ENCODE measurements at regions not wholly inside any gene's neighbourhood (a gene's known extent, or its start where the extent isn't known, plus 50 kb on each side); places are given as distances from the start of the nearest gene placed in this dataset.
"Not testable (repeated sequence)": the region's sequence is repeated elsewhere in the genome, so short reads cannot be mapped to it uniquely, and the experiment has no call there.

- DNase-seq: no peak
Measured at GRCh38 chr1:80565406-80565805, 1235.3 kb upstream of the ADGRL2 start.

DNA sequence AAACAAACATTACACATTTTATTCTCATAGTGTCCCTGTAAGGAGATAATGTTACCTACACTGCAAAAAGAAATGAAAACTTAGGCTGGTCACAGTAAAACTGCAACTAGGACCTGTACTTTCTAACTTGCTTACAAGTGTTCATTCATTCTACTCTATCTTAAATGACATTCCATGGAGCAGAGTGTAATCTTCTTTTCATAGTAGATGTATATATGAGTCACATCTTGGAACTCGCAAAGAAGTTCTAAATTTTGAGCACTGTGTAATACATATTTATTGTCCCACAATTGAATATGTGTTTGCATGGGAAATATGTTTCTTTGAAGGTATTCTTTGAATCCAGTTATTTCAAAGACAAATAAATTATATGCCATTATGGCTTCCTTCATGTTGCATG lies 1258.5 kb upstream of the ADGRL2 start:
- no peak for DNase-seq

DNA sequence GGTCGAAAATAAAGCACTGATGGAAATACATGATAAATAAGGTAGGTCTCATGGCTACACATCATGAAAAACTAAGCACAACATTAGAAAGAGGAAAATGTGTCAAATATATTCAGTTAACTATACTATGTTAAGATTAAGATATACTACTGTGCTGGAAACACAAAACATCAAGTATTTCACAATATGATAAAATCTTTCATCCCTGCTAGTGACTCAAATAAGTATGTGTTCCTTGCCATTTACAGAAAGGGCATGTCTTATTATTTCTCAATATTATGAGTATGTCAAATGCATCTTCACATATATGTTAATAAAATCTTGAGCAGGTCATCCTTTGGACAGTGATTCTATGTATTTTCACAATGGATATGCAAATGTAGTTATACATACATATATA lies 1260.1 kb upstream of the ADGRL2 start:
- no peak for DNase-seq

- no peak for DNase-seq
Measured at GRCh38 chr1:80540149-80540548, 1260.6 kb upstream of the ADGRL2 start.

DNA sequence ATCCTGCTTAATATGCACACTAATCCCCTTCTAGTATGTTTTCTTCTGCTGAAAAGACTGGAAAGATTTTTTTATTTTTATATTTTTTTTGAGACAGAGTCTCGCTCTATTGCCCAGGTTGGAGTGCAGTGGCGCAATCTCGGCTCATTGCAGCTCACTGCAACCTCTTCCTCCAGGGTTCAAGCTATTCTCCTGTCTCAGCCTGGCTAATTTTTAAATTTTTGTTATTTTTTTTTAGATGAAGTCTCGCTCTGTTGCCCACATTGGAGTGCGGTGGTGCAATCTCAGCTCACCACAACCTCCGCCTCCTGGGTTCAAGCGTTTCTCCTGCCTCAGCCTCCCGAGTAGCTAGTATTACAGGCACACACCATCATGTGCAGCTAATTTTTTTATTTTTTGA lies 1261.4 kb upstream of the ADGRL2 start:
- DNase-seq: not testable (repeated sequence)

- no peak for DNase-seq
Measured at GRCh38 chr1:80536461-80536860, 1264.3 kb upstream of the ADGRL2 start.

GRCh38 chr1:80535466-80535865 lies 1265.3 kb upstream of the ADGRL2 start:
- no peak for DNase-seq

DNA sequence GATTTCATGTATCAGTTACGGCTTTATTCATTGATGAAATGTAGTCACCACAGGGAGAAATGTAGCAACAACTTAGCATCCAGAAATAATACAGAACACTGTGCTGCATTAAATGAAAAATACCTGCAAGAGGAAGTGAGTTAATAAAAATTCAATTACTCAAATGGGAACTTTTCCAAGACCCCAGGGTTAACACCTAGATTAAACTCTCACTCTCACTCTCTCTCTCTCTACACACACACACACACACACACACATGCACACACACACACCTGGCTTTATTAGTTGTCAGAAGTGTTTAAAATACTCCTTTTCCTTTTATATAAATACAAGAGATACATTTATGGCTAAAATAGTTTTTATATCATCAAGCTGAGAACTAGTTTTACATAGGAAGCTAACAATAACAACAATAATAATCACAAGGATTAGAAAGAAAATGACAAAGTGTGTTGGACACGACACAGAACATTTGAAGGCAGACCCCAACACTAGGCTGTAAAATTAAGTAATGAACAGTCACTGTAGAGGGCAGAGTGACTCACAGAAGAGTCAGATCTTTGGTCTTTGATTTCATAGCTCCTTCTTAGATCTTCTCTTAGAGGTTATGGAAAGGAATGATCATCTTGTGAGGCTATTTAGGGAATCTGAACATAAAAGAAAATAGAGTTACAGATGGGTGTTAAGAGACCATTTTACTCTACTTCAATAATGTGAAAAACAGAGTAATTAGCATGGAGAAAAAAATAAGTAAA lies 1266.0 kb upstream of the ADGRL2 start:
- DNase-seq: no peak

DNA sequence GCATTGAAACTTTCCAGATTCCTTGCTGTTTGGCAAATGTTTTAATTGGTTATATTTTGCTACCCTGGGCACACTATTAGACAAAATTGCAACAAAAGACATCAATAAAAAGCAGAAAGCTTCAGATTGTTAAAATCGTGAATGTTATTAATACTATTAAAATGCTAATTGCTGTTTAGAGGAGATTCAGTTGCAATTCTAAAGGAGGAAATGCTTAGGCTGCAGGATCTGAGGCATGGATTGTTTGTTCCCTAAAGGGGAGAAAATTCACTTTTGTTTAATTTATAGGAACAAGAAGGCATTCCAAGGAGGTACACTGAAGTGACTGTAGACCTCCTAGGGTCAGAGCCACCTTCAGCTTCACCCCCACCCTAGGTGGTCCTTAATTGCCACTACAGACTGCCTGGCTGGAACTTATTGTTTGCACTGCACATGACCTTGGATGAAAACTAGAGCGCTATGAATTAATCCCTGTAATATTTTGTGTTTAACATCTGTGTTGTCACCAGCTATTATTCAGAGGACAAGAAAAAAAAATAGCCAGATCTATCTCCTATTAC lies 1266.9 kb upstream of the ADGRL2 start:
- DNase-seq: no peak

DNA sequence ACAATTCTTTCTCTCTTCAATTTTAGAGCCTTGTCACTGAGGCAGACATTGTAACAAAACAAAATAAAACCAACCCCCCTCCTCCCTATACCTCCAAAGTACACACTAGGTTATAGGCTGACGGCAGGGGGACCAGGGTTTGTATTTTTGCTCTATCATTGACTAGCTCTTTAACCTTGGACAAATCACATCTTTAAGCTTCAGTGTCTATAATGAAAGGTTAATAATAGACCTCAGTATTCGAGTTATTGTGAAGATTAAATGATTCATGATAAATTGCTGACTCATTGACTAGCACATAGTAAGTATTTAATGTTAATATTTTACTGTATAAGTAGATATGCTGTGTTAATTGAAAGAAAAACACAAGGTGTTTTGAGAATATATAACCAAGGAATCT lies 1267.6 kb upstream of the ADGRL2 start:
- no peak for DNase-seq

GRCh38 chr1:80531182-80531581 lies 1269.6 kb upstream of the ADGRL2 start:
- no peak for DNase-seq

- DNase-seq: no peak
Measured at GRCh38 chr1:80529546-80529945, 1271.2 kb upstream of the ADGRL2 start.

GRCh38 chr1:80523861-80524260 lies 1276.9 kb upstream of the ADGRL2 start:
- no peak for DNase-seq

DNA sequence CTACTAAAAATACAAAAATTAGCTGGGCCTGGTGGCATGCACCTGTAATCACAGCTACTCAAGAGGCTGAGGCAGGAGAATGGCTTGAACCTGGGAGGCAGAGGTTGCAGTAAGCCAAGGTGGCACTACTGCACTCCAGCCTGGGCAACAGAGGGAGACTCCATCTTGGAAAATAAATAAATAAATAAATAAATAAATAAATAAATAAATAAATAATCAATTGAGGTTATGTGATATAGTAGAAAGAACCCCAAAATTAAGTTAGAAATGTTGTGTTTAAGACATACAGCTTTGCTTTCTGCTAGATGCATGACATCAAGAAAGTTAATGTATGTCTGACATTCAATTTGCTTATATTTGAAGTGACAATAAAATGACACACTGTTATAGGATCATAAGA lies 1277.7 kb upstream of the ADGRL2 start:
- not testable (repeated sequence) for DNase-seq

DNA sequence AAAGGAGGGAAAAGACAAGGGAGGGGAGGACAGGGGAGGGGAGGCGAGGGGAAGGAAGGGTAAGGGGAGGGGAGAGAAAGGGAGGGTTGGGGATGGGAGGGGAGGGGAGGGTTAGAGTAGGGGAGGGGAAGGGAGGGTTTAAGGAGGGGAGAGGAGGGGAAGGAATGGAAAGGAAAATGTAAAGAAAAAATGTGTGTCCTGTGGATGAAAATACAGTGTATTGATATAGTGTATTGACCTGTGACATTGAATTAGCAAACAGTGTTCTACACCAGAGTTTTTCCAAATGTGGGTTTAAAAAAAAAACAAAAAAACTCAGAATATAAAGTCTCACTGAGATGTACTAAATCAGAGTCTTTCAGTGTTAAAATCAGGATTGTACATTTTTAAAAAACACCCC lies 1279.8 kb upstream of the ADGRL2 start:
- DNase-seq: no peak

- no peak for DNase-seq
Measured at GRCh38 chr1:80517062-80517461, 1283.7 kb upstream of the ADGRL2 start.

DNA sequence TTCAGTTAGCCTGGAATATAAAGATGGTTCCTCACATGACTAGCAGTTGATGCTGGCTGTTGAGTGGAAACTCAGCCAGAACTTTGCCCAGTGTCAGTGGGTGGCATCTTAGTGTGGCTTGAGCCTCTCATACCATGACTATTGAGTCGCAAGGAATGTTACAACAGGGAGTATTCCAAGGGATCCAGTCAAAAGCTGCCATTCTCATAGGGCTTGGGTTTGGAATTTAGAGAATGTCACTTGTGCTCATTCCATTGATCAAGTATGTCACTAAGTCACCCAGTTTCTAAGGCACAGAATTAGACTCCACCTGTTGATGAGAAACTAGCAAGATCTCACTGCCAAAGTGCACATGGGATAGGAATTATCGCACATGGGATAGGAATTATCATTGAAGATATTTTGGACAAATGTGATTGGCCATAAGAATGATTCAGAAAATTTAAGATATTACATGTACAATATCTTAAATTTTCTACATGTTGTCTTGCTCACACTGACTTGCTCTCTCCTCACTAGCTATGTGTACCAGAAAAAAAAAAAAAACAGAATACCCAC lies 1290.7 kb upstream of the ADGRL2 start:
- DNase-seq: no peak

GRCh38 chr1:80506216-80506615 lies 1294.5 kb upstream of the ADGRL2 start:
- DNase-seq: no peak

- DNase-seq: no peak
Measured at GRCh38 chr1:80498673-80499072, 1302.1 kb upstream of the ADGRL2 start.

GRCh38 chr1:80495806-80496205 lies 1304.9 kb upstream of the ADGRL2 start:
- DNase-seq: no peak

DNA sequence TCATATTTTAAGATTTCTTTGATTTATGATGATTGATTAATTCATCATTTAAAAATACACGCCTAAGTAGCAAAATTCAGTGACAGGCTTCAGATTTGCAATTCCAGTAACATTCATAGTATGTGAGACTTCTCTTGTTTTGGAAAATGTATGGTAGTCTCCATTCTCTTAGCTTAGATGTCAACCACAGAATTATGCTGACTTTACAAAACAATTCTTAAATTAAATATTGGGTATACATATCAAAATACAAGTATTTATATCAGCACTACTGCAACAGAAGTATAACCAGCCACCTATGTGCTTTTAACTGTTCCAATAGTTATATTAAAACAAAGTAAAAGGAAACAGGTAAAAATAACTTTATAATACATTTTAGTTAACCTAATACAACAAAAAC lies 1328.6 kb upstream of the ADGRL2 start:
- no peak for DNase-seq

DNA sequence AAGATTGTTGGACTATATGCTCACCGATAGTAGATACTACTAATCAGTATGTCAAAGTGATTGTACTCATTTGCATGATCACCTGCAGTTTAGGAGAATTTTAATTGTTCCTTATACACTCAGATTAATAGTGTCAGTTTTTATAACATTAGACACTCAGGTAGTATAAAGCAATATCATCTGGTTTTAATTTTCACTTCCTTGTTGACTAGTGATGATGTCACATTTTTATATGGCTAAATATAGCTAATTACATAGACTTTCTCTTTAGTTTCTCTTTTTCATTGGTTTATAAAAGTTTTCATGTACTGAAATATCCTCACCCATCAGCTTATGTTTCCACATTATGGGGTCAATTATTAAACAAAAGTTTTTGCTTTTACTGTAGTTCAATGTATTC lies 1332.4 kb upstream of the ADGRL2 start:
- DNase-seq: no peak

GRCh38 chr1:80462006-80462405 lies 1338.7 kb upstream of the ADGRL2 start:
- DNase-seq: no peak

- DNase-seq: no peak
Measured at GRCh38 chr1:80457409-80457808, 1343.3 kb upstream of the ADGRL2 start.

DNA sequence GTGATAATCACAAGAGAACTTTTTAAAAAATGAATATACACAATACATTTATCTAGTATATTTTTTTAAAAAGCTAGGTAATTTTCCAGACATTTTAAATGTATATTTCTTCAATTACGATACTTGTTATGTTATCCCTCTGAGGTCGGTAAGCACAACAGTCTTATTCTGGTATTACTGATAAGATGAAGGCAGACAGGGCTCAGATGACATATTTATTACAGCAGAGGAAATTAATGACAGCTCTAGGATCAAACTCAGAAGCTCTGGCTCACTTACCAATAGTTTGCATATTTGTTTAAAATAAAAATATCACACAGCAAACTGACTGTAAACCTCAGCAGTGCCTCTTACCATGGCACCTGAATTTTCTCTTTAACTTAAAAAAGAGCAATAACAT lies 1347.0 kb upstream of the ADGRL2 start:
- DNase-seq: no peak
